CD1c-positive myeloid dendritic cell (primary cell): ENCODE measurements at regions not wholly inside any gene's neighbourhood (a gene's known extent, or its start where the extent isn't known, plus 50 kb on each side); places are given as distances from the start of the nearest gene placed in this dataset.
"Not testable (repeated sequence)": the region's sequence is repeated elsewhere in the genome, so short reads cannot be mapped to it uniquely, and the experiment has no call there.

Experiments used
- DNase-seq: peaks from one replicate; pipeline ENCODE4 v3.0.0-alpha.2; 2016; ENCODE audit errors: extremely low spot score

DNA sequence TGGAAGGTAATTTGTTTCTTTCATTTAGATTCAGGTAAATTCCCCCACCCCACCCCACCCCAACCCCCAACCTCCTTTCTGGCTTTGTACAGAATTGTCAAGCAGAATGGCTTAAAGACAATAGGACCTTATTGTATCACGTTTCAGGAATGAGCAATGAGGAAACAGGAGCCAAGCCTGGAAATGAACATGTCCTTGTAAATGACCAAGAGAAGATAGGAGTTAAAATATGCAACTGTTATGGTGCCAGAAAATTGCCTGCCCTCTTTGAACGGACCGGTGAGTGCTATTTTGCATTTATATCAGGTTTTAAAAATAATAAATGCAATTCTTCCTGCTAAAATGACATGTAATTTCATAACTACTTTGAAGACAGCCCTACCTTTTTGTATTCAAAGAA, 141.6 kb upstream of the PELI2 start:
- DNase-seq: no peak

DNA sequence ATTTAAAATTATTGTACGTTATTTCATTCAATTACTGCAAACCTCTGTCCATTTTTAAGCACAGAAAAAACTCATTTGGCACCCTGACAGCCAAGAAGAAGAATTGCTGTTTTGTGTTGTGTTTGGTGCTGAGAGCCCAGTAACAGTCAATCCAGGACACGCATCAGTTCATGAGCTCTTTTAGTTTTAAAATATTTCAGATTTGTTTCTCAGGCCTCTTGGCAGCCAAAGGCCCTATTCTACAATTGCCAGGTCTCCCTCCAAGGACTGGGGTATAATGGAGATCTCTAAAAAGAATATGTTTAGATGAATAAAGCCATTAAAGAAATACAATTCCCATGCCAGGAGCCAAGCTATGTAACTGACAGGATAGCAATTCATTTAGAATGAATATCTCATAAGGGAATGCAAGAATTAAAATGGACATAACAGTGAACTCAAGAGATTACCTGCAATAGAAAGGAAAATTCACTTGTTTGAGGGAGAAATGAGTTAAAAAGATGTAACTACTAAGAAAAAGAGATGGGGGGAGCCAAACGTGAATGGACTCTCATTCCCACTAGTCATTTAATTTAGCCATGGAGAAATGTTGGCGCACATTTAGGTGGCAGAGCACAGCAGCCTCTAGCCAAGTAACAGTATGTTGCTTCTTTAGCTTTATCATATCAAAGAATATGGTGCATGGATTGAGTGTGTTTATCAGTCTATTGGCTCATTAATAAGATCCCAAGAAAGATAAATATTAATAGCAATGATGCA, 140.6 kb upstream of the PELI2 start:
- DNase-seq: no peak

DNA sequence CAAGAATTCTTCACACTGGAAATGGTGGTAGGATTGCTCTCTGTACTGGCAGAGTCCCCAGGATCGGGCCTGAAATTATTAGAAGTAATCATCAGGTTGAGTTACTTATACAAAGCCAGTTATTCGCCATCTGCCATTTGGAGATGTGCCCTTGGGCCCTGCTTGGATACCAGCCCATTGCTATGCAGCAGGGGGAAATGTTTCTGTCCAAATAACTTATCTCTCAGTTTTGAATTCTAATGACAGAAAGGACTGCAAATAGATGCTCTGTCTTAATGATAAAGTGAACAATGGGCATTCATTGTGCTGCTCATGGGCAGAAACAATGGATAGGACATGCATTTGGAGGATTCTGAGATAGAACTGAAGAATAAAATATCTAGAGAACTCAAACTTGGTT, 139.1 kb upstream of the PELI2 start:
- no peak for DNase-seq

- DNase-seq: no peak
Measured at GRCh38 chr14:55979781-55980180, 138.4 kb upstream of the PELI2 start.

DNA sequence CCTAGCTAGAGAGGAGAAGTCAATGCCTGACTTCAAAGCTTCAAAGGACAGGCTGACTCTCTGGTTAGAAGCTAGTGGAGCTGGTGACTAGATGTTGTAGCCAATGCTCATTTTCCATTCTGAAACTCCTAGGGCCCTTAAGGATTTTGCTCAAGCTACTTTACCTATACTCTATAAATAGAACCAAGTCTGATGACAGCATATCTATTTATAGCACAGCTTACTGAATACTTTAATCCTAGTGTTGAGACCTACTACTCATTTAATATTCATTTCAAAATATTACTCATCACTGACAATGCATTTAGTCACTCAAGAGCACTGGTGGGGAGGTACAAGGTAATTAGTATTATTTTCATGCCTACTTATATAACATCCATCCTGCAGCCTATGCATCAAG, 137.2 kb upstream of the PELI2 start:
- no peak for DNase-seq

DNA sequence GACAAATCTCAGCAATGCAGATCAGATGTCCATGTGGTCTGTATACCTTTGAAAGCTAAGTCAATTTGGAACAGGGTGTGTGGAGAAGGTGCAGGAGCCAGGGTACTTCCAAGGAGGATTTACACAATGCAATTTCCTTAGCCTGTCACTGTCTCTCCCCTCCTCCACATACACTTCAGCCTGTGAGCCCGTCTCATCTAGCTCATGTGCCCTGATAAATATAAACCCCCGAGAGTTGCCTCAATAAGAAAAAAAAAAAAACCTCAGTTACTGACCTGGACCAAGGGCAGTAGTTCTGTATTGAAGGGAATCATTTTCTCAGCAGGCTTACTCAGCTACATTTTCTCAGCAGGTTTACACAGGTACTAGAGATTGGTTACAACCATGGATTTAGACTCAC, 132.1 kb upstream of the PELI2 start:
- no peak for DNase-seq

DNA sequence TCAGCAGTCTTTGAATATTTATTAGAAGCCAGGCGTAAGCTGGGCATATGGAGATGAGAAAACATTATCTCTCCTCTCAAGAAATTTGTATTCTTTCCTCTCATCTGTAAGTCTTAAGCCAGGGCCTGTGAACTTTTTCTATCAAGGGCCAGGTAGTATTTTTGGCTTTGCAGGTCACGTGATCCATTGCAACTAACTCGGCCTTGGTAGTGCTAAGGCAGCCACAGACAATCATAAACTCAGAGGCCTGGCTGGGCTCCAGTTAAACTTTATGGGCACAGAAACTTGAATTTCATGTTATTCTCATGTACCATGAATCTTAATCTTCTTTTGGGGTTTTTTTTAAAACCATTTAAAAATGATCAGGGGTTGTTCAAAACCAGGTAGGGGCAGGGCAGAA, 117.4 kb upstream of the PELI2 start:
- no peak for DNase-seq

- DNase-seq: no peak
Measured at GRCh38 chr14:56002342-56002741, 115.9 kb upstream of the PELI2 start.

- no peak for DNase-seq
Measured at GRCh38 chr14:56002876-56003625, 115.2 kb upstream of the PELI2 start.

DNA sequence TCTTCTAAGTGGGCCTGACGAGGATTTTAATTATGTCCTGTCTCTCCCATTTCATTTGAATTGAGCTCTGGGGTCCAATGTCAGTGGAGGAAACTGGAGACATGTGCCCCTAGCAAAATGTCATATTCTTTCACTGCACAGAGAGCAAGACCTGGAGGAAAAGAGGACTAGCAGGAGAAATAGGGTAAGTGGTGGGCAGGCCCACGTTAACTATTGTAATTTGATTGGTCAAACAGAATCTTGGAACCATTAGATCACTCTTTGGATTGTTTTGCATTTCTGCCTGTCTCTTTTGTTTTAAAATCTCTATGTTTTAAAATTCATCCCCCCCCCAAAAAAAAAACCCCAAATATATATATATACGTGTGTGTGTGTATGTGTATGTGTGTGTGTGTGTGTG, 113.9 kb upstream of the PELI2 start:
- no peak for DNase-seq

GRCh38 chr14:56004786-56005185, 113.4 kb upstream of the PELI2 start:
- DNase-seq: peak; percentile 15

GRCh38 chr14:56005191-56006053, 112.8 kb upstream of the PELI2 start:
- DNase-seq: peak; percentile 49

GRCh38 chr14:56007491-56007890, 110.7 kb upstream of the PELI2 start:
- DNase-seq: not testable (repeated sequence)

GRCh38 chr14:56008150-56008549, 110.1 kb upstream of the PELI2 start:
- peak; percentile 32 for DNase-seq

DNA sequence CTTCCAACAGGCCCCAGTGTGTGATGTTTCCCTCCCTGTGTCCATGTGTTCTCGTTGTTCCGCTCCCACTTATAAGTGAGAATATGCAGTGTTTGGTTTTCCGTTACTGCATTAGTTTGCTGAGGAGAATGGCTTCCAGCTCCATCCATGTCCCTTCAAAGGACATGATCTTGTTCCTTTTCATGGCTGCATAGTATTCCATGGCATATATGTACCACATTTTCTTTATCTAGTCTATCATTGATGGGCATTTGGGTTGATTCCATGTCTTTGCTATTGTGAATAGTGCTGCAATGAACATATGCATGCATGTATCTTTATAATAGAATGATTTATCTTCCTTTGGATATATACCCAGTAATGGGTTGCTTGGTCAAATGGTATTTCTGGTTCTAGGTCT, 109.5 kb upstream of the PELI2 start:
- not testable (repeated sequence) for DNase-seq

DNA sequence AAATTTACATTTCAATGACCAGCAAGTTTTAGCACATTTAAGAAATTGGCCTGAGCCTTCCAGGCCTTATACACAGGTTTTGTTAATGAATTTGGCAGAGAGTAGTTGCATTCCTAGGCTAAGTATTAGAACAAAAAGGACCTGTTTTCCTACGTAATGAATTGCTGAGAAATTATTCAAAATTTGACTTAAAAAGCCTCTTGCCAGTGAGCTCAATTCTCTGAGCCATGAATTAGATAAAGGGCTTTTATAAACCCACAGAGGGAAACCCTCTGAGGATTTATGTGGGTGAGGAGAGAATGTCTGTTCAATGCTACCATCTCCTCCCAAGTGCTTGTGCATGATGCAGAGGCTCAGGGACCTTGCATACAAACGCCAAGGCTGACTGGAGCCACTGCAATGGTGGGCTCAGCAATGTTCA, 94.5 kb upstream of the PELI2 start:
- no peak for DNase-seq

GRCh38 chr14:56025191-56025590, 93.0 kb upstream of the PELI2 start:
- DNase-seq: no peak

- DNase-seq: no peak
Measured at GRCh38 chr14:56026506-56026905, 91.7 kb upstream of the PELI2 start.

- no peak for DNase-seq
Measured at GRCh38 chr14:56027421-56027820, 90.8 kb upstream of the PELI2 start.

DNA sequence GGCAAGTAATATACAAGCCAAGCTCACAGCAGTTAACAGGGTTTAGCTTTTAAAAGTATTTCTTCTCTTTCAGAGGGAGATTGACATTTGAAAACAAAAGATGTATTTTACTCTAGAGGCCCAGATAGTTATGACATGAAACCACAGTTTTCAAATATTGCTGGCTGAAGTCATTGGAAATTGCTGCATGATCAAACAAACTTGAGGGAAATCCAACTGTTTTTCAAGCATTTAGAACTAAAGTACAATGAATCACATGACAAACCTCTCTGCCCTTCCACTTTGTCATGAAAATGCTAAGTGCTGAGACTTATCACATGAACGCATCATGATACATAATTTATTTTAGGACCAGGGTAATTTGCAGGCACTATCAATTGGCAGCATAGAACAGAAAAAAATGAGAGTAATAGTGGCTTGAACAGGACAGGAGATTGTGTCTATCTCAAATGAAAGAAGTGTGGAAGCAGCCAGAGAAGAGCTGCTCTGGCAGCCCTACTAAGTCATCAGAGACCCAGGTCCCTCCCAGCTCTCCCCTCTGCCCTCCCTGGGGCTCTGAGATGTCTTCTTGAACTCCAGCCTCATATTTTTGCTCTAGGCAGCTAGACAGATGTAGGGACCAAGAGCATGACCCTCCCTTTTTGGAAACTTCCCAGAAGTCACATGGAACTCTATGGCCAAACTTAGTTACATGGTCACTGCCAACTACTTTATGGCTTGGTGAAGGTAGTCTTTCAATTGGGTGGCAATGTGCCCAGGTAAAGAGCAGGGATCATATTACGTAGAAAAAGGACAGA, 90.1 kb upstream of the PELI2 start:
- DNase-seq: no peak

DNA sequence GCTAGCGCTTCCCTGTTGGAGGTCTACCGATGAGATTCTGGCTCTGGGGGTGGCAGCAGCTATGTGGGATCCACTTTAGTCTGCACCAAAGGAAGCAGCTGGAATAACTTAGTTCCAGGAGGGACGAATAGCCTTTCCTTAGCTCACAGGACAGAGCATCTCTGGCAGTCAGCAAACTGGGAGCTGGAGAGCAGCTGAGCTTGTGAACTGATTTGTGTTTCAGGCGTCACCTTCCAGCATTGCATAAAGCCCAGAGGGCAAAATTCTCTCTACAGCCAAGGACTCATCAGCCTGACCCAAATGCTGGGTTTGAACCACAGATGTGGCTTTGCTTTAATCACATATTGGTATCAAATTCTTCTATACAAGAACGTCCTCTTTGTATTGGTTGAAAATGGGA, 81.9 kb upstream of the PELI2 start:
- no peak for DNase-seq

GRCh38 chr14:56040121-56040520, 78.1 kb upstream of the PELI2 start:
- DNase-seq: no peak
